ENCODE measurements at regions not wholly inside any gene's neighbourhood (a gene's known extent, or its start where the extent isn't known, plus 50 kb on each side); places are given as distances from the start of the nearest gene placed in this dataset.

DNA sequence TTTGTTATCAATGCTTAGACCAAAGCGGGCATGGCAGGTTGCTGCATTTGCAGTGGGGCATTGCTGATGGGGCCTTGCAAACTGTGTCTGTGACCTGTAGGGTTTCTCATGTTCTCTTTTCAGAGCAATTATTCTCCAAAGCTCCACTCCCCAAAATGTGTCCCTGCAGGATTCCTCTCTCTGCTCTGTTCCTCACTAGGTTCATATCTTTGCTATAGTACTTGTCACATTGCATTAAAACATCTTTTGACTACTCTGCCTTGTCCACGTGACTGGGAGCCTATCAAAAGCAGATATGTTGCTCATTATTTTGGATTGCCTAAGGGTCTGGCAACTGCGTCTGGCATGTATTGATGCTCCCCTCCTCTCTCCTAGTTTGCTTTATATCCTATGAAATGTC is 177.7 kb upstream of the MID1 start:
- Histone ChIP-seq H3K4me2 (ENCODE audit: low read depth, low read length, poor library complexity, severe bottlenecking) (no peak overlapping the region), H3K36me3 (ENCODE audit: insufficient read depth, low read length) (no peaks in the 10 kb centered on the region), H4K20me1 (ENCODE audit: insufficient read depth, low read length, poor library complexity, severe bottlenecking) (no peaks in the 10 kb centered on the region), H3K9me2 (replicated peaks; ENCODE audit: low read depth, low read length) (no peaks in the 10 kb centered on the region), H3K9ac (ENCODE audit: low read depth, low read length, poor library complexity, severe bottlenecking) (no peak overlapping the region), H3K4me1 (ENCODE audit: insufficient read depth, low read length, poor library complexity, severe bottlenecking) (peaks cover 5% of the 10 kb centered on the region), H3K79me2 (ENCODE audit: insufficient read depth, low read length) (no peaks in the 10 kb centered on the region), H3F3A (ENCODE audit: low read depth) (no peaks in the 10 kb centered on the region), H3K27me3 (ENCODE audit: insufficient read depth, low read length, poor library complexity, severe bottlenecking) (no peaks in the 10 kb centered on the region), H2AFZ (ENCODE audit: low read length) (no peak overlapping the region), H3K9me3 (ENCODE audit: insufficient read depth, low read depth, low read length) (no peaks in the 10 kb centered on the region), H3K4me3 (ENCODE audit: low read length, poor library complexity, severe bottlenecking) (no peak overlapping the region)
- no peak for TF ChIP-seq EZH2phosphoT487 (IDR thresholded peaks at IDR 0.05; ENCODE audit: borderline replicate concordance)
- TF ChIP-seq, protein P1, sequence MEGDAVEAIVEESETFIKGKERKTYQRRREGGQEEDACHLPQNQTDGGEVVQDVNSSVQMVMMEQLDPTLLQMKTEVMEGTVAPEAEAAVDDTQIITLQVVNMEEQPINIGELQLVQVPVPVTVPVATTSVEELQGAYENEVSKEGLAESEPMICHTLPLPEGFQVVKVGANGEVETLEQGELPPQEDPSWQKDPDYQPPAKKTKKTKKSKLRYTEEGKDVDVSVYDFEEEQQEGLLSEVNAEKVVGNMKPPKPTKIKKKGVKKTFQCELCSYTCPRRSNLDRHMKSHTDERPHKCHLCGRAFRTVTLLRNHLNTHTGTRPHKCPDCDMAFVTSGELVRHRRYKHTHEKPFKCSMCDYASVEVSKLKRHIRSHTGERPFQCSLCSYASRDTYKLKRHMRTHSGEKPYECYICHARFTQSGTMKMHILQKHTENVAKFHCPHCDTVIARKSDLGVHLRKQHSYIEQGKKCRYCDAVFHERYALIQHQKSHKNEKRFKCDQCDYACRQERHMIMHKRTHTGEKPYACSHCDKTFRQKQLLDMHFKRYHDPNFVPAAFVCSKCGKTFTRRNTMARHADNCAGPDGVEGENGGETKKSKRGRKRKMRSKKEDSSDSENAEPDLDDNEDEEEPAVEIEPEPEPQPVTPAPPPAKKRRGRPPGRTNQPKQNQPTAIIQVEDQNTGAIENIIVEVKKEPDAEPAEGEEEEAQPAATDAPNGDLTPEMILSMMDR (conservative IDR thresholded peaks at IDR 0.05; ENCODE audit: low read length): no peak

- H3K9me2 ChIP-seq (replicated peaks; ENCODE audit: low read depth, low read length): no peaks in the 10 kb centered on the region
- no peaks in the 10 kb centered on the region for H3K36me3 ChIP-seq (ENCODE audit: insufficient read depth, low read length)
- no peak for TF ChIP-seq EZH2phosphoT487 (IDR thresholded peaks at IDR 0.05; ENCODE audit: borderline replicate concordance)
- TF ChIP-seq, protein P1 (conservative IDR thresholded peaks at IDR 0.05; ENCODE audit: low read length): no peak
- no peaks in the 10 kb centered on the region for H3K79me2 ChIP-seq (ENCODE audit: insufficient read depth, low read length)
- H3F3A ChIP-seq (ENCODE audit: low read depth): no peaks in the 10 kb centered on the region
- H3K9ac ChIP-seq (ENCODE audit: low read depth, low read length, poor library complexity, severe bottlenecking): no peak overlapping the region
- no peak overlapping the region for H3K4me3 ChIP-seq (ENCODE audit: low read length, poor library complexity, severe bottlenecking)
- H3K4me1 ChIP-seq (ENCODE audit: insufficient read depth, low read length, poor library complexity, severe bottlenecking): no peaks in the 10 kb centered on the region
- no peaks in the 10 kb centered on the region for H3K27me3 ChIP-seq (ENCODE audit: insufficient read depth, low read length, poor library complexity, severe bottlenecking)
- no peak overlapping the region for H2AFZ ChIP-seq (ENCODE audit: low read length)
- H4K20me1 ChIP-seq (ENCODE audit: insufficient read depth, low read length, poor library complexity, severe bottlenecking): no peaks in the 10 kb centered on the region
- no peaks in the 10 kb centered on the region for H3K9me3 ChIP-seq (ENCODE audit: insufficient read depth, low read depth, low read length)
- H3K4me2 ChIP-seq (ENCODE audit: low read depth, low read length, poor library complexity, severe bottlenecking): no peak overlapping the region
Measured at GRCh38 chrX:10800796-10801195, 180.4 kb upstream of the MID1 start.

DNA sequence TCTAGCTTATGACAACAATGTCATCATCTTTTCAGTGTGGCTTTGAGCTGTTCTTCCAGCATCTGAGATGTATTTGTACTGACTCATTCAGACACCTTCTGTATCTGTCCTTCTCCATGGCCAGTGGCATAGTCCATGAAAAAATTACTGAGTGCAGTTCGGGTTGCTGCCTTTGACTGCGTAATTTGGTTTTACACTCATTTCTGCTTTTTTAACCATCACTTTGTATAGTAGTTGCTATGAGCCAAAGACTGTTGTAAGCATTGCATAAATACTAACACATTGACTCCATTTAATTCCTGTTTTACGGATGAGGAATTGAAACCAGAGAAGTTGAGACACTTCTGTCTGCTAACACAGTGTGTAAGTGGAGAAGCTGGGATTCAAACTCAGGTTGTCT is 190.7 kb upstream of the MID1 start:
- Histone ChIP-seq H3K4me3 (ENCODE audit: low read length, poor library complexity, severe bottlenecking) (no peak overlapping the region), H3F3A (ENCODE audit: low read depth) (no peaks in the 10 kb centered on the region), H3K27me3 (ENCODE audit: insufficient read depth, low read length, poor library complexity, severe bottlenecking) (no peaks in the 10 kb centered on the region), H3K36me3 (ENCODE audit: insufficient read depth, low read length) (no peaks in the 10 kb centered on the region), H2AFZ (ENCODE audit: low read length) (no peak overlapping the region), H3K79me2 (ENCODE audit: insufficient read depth, low read length) (no peaks in the 10 kb centered on the region), H3K9me3 (ENCODE audit: insufficient read depth, low read depth, low read length) (no peaks in the 10 kb centered on the region), H3K4me2 (ENCODE audit: low read depth, low read length, poor library complexity, severe bottlenecking) (no peak overlapping the region), H3K9me2 (replicated peaks; ENCODE audit: low read depth, low read length) (no peaks in the 10 kb centered on the region), H3K9ac (ENCODE audit: low read depth, low read length, poor library complexity, severe bottlenecking) (no peak overlapping the region), H4K20me1 (ENCODE audit: insufficient read depth, low read length, poor library complexity, severe bottlenecking) (no peaks in the 10 kb centered on the region), H3K4me1 (ENCODE audit: insufficient read depth, low read length, poor library complexity, severe bottlenecking) (no peaks in the 10 kb centered on the region)
- TF ChIP-seq, protein P1 (conservative IDR thresholded peaks at IDR 0.05; ENCODE audit: low read length): no peak
- TF ChIP-seq EZH2phosphoT487 (IDR thresholded peaks at IDR 0.05; ENCODE audit: borderline replicate concordance): no peak
